GM12878 (cell line): ENCODE measurements at regions not wholly inside any gene's neighbourhood (a gene's known extent, or its start where the extent isn't known, plus 50 kb on each side); places are given as distances from the start of the nearest gene placed in this dataset.

Experiments
- ATAC-seq: fragments of 200-7000 bp; cut with Tn5 transposase; 3 replicates; pipeline ENCODE4 v1.9.1; 2020; ENCODE audit warnings: mild to moderate bottlenecking, moderate library complexity
- BruUV-seq: library from RNA; stranded (reverse); fragments of 400-500 nt; replicated peaks from 2 replicates; lab custom pipeline; 2021; lab: Mats Ljungman, UMichigan
- CTCF ChIA-PET: fragments of 300-600 bp; sonication (Branson Sonifier 250); formaldehyde crosslinking; extraction: SDS; loops from one replicate; lab custom pipeline; 2021; ENCODE audit warnings: inconsistent platforms; lab: Yijun Ruan, JAX
- POLR2A ChIA-PET: fragments of 350-600 bp; formaldehyde crosslinking; extraction: SDS; loops from one replicate; lab custom pipeline; 2021; ENCODE audit warnings: inconsistent platforms; lab: Charles Lee
- RAD21 ChIA-PET: fragments of 300-600 bp; sonication (Branson Sonifier 250); formaldehyde crosslinking; loops from one replicate; lab custom pipeline; 2023; ENCODE audit warnings: antibody characterized with exemption; ENCODE audit not compliant: unreplicated experiment; lab: Charles Lee
- SMC1A ChIA-PET: fragments of 300-600 bp; sonication (Branson Sonifier 250); formaldehyde crosslinking; loops from one replicate; lab custom pipeline; 2023; ENCODE audit not compliant: unreplicated experiment, uncharacterized antibody; lab: Charles Lee
- DNase-seq: peaks from one replicate; pipeline ENCODE4 v3.0.0-alpha.2; 2011; ENCODE audit warnings: low read depth, low spot score
- FAIRE-seq: peaks from 3 replicates; lab custom pipeline; 2011; peaks lifted over from hg19 to GRCh38; lab: Jason Lieb, UNC
- H2AFZ ChIP-seq: 2 replicates; pipeline ENCODE4 v1.6.0; 2011; ENCODE audit warnings: low read depth, low read length, control low read depth; ENCODE audit not compliant: control insufficient read depth
- H3K27ac ChIP-seq: 2 replicates; pipeline ENCODE4 v1.5.1; 2011; ENCODE audit warnings: control low read depth; ENCODE audit not compliant: control insufficient read depth, insufficient read depth
- H3K27me3 ChIP-seq, 2 experiments: replicated peaks in 1 of 2; 2 replicates each; pipeline versions ENCODE4 v1.6.0 to v1.6.1; 2011; ENCODE audit warnings: low read length in 1 of 2; ENCODE audit not compliant: control insufficient read depth in 2 of 2, insufficient read depth in 2 of 2
- H3K36me3 ChIP-seq, 2 experiments: 2 replicates each; pipeline ENCODE4 v1.5.1; 2011; ENCODE audit warnings: low read length in 1 of 2; ENCODE audit not compliant: control insufficient read depth in 2 of 2, insufficient read depth in 2 of 2
- H3K4me1 ChIP-seq: 2 replicates; pipeline ENCODE4 v1.6.1; 2011; ENCODE audit warnings: mild to moderate bottlenecking, low read length, moderate library complexity, mixed read lengths; ENCODE audit not compliant: control insufficient read depth, insufficient read depth
- H3K4me2 ChIP-seq: 2 replicates; pipeline ENCODE4 v1.6.0; 2011; ENCODE audit warnings: control low read depth; ENCODE audit not compliant: control insufficient read depth, insufficient read depth
- H3K4me3 ChIP-seq: fragments of 200-600 bp; sonication (generic); 2 replicates; pipeline ENCODE4 v1.5.1; 2016
- H3K79me2 ChIP-seq: 2 replicates; pipeline ENCODE4 v1.6.0; 2011; ENCODE audit warnings: low read length; ENCODE audit not compliant: control insufficient read depth, insufficient read depth
- H3K9ac ChIP-seq: 2 replicates; pipeline ENCODE4 v1.8.0; 2011; ENCODE audit warnings: low read length, control low read depth, mixed read lengths; ENCODE audit not compliant: control insufficient read depth, insufficient read depth
- H3K9me3 ChIP-seq: replicated peaks from 3 replicates; pipeline ENCODE4 v1.5.1; 2011; ENCODE audit warnings: mild to moderate bottlenecking, low read length; ENCODE audit not compliant: control insufficient read depth, insufficient read depth
- H4K20me1 ChIP-seq: 2 replicates; pipeline ENCODE4 v1.6.0; 2011; ENCODE audit not compliant: control insufficient read depth, insufficient read depth
- BCL11A ChIP-seq: IDR thresholded peaks from 2 replicates; pipeline ENCODE4 v1.6.1; 2011; ENCODE audit warnings: low read depth, low read length
- BMI1 ChIP-seq: fragments of 450-650 bp; IDR thresholded peaks from 2 replicates; pipeline ENCODE4 v1.6.1; 2016; ENCODE audit warnings: mild to moderate bottlenecking, moderate library complexity, borderline replicate concordance
- CHD2 ChIP-seq: IDR thresholded peaks from 2 replicates; pipeline ENCODE4 v1.6.1; 2011; ENCODE audit warnings: low read depth, low read length, improper control_type of control experiment, borderline replicate concordance
- EGR1 ChIP-seq, 2 experiments: IDR thresholded peaks; 1 replicate in 1 of 2; 2 replicates in 1 of 2; pipeline ENCODE4 v1.6.1; 2011 to 2012; ENCODE audit warnings: low read depth in 2 of 2, low read length in 2 of 2, borderline replicate concordance in 1 of 2, mild to moderate bottlenecking in 1 of 2, moderate library complexity in 1 of 2
- GATAD2B ChIP-seq: fragments of 450-650 bp; conservative IDR thresholded peaks from 2 replicates; pipeline ENCODE4 v1.6.1; 2017; ENCODE audit warnings: low read depth, mild to moderate bottlenecking, moderate library complexity
- JUNB ChIP-seq: IDR thresholded peaks from 2 replicates; pipeline ENCODE4 v1.6.1; 2016; ENCODE audit warnings: antibody characterized with exemption, mild to moderate bottlenecking
- MEF2B ChIP-seq: fragments of 450-650 bp; IDR thresholded peaks from 2 replicates; pipeline ENCODE4 v1.6.1; 2018; ENCODE audit warnings: mild to moderate bottlenecking, moderate library complexity; ENCODE audit not compliant: partially characterized antibody, poor library complexity, severe bottlenecking
- MTA3 ChIP-seq: IDR thresholded peaks from 2 replicates; pipeline ENCODE4 v1.6.1; 2012; ENCODE audit warnings: low read length, inconsistent platforms, borderline replicate concordance
- POU2F2 ChIP-seq: IDR thresholded peaks from 3 replicates; pipeline ENCODE4 v1.6.1; 2011; ENCODE audit warnings: low read depth, mild to moderate bottlenecking, low read length, borderline replicate concordance
- SIN3A ChIP-seq: IDR thresholded peaks from 2 replicates; pipeline ENCODE4 v1.6.1; 2012; ENCODE audit warnings: low read depth, low read length, improper control_type of control experiment
- SRF ChIP-seq, 2 experiments: IDR thresholded peaks; 2 replicates each; pipeline ENCODE4 v1.6.1; 2011; ENCODE audit warnings: low read depth in 2 of 2, low read length in 2 of 2, mild to moderate bottlenecking in 1 of 2, moderate library complexity in 1 of 2
- ZSCAN29 ChIP-seq: fragments of 450-650 bp; IDR thresholded peaks from 2 replicates; pipeline ENCODE4 v1.6.1; 2017; ENCODE audit warnings: mild to moderate bottlenecking, moderate library complexity
- WGBS: methylation state at CpG from one replicate; pipeline ENCODE4 v1.1.6; 2016; ENCODE audit warnings: low lambda C conversion rate; ENCODE audit not compliant: insufficient replicate concordance, insufficient coverage; ENCODE audit errors: missing lambda C conversion rate; 5-methylcytosine and 5-hydroxymethylcytosine counted together
- in situ Hi-C: fragments of 300-500 bp; cut with MboI; formaldehyde crosslinking; loops from 9 replicates; pipeline ENCODE4 v1.14.3; 2018; ENCODE audit warnings: mixed read lengths
- intact Hi-C: fragments of 100-400 bp; cut with micrococcal nuclease; formaldehyde crosslinking; loops from one replicate; pipeline ENCODE4 v1.14.2; 2022; ENCODE audit not compliant: unreplicated experiment
- TF ChIP-seq, protein P1 (sequence below): IDR thresholded peaks from 2 replicates; pipeline ENCODE4 v1.6.1; 2011; ENCODE audit warnings: low read depth, mild to moderate bottlenecking, low read length, moderate library complexity, borderline replicate concordance; ENCODE audit errors: extremely low read depth
- TF ChIP-seq, protein P2 (sequence below): fragments of 450-650 bp; IDR thresholded peaks from 2 replicates; pipeline ENCODE4 v1.6.1; 2017; ENCODE audit warnings: mild to moderate bottlenecking, low read depth, inconsistent platforms; ENCODE audit not compliant: poor library complexity, severe bottlenecking
- TF ChIP-seq, protein P3 (sequence below): fragments of 450-650 bp; IDR thresholded peaks from 2 replicates; pipeline ENCODE4 v1.6.1; 2017; ENCODE audit warnings: borderline replicate concordance

DNA sequence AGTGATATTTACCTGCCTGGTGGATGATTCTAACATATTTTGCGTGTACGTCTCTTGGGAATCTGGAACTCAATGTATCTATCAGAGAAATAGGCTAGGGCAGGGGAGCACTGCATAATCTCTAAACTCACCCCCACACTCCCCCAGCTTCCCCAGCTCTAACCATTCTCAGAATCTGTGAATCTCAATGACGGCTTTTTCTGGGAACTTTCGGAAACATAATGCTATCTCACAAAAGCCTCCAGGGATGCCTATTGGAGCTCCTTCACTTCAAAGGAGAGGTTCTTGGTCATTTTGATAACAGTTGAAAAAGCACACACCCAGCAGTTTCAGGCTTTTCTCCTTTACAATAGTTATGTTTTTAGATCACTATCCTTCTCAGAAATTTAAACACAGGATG, 113.8 kb upstream of the MAGI3 start (continued):
- no peak for TF ChIP-seq BMI1
- no peak for TF ChIP-seq SIN3A
- TF ChIP-seq SRF (IDR thresholded peaks at IDR 0.05; ENCODE audit: low read depth in 2 of 2, low read length in 2 of 2), result no peak
- TF ChIP-seq, protein P1, sequence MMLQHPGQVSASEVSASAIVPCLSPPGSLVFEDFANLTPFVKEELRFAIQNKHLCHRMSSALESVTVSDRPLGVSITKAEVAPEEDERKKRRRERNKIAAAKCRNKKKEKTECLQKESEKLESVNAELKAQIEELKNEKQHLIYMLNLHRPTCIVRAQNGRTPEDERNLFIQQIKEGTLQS, result no peak
- TF ChIP-seq MTA3, result no peak

DNA sequence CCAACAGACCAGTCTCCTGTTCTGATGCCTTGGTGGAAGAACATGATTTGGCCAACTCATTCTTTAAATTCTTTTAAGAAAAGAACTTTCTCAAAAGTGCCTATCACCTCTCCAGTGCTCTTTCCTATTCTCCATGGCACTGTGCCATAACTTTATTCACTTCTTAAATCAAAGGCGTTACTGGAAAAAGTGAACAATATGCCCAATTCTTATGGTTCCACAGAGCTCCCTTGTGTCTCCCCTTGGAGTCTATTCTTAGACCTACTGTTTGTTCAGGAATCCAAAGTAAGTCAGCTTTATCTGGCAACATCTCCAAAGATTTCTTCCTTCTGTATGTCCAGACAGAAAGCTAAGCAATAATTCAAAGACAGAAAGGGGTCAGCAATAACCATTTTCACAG, 111.9 kb upstream of the MAGI3 start:
- CTCF ChIA-PET, result interaction anchor here (1.0 kb wide), 1 partner anchor 136 kb away, joined by 3 read pairs; no protein-coding TSS in a partner anchor
- Histone ChIP-seq H3K4me1 (no peaks in the 10 kb centered on the region), H3K79me2 (no peaks in the 10 kb centered on the region), H4K20me1 (no peaks in the 10 kb centered on the region), H3K27me3 (peaks cover 0 to 4% of the 10 kb centered on the region in 2 experiments; a peak in 1 of 4 replicates), H2AFZ (no peak overlapping the region), H3K4me2 (no peak overlapping the region), H3K9ac (no peak overlapping the region), H3K27ac (no peak overlapping the region), H3K4me3 (no peak overlapping the region), H3K9me3 (no peaks in the 10 kb centered on the region), H3K36me3 (no peaks in the 10 kb centered on the region)
- FAIRE-seq (no peak), DNase-seq (no peak), ATAC-seq (no peak)
- POLR2A ChIA-PET, result no interaction called here
- RAD21 ChIA-PET, result no interaction called here
- intact Hi-C loops, result no loop called here
- SMC1A ChIA-PET, result interaction anchor here (1.2 kb wide), 1 partner anchor 9 kb away, joined by 4 read pairs; no protein-coding TSS in a partner anchor
- TF ChIP-seq ZSCAN29 (no peak), BCL11A (no peak), GATAD2B (no peak), EGR1 (IDR thresholded peaks at IDR 0.05; ENCODE audit: borderline replicate concordance in 1 of 2, low read depth in 2 of 2, low read length in 2 of 2) (no peak), SIN3A (no peak), JUNB (no peak), MEF2B (no peak), POU2F2 (no peak), CHD2 (no peak)
- TF ChIP-seq, protein P2, sequence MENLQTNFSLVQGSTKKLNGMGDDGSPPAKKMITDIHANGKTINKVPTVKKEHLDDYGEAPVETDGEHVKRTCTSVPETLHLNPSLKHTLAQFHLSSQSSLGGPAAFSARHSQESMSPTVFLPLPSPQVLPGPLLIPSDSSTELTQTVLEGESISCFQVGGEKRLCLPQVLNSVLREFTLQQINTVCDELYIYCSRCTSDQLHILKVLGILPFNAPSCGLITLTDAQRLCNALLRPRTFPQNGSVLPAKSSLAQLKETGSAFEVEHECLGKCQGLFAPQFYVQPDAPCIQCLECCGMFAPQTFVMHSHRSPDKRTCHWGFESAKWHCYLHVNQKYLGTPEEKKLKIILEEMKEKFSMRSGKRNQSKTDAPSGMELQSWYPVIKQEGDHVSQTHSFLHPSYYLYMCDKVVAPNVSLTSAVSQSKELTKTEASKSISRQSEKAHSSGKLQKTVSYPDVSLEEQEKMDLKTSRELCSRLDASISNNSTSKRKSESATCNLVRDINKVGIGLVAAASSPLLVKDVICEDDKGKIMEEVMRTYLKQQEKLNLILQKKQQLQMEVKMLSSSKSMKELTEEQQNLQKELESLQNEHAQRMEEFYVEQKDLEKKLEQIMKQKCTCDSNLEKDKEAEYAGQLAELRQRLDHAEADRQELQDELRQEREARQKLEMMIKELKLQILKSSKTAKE, result no peak
- TF ChIP-seq, protein P3, sequence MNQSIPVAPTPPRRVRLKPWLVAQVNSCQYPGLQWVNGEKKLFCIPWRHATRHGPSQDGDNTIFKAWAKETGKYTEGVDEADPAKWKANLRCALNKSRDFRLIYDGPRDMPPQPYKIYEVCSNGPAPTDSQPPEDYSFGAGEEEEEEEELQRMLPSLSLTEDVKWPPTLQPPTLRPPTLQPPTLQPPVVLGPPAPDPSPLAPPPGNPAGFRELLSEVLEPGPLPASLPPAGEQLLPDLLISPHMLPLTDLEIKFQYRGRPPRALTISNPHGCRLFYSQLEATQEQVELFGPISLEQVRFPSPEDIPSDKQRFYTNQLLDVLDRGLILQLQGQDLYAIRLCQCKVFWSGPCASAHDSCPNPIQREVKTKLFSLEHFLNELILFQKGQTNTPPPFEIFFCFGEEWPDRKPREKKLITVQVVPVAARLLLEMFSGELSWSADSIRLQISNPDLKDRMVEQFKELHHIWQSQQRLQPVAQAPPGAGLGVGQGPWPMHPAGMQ, result no peak
- 37% methylated on average over 1 of the region's 1 CpG for WGBS
- no TSS peak for BruUV-seq
- in situ Hi-C loops, result no loop called here
